ENCODE measurements at regions not wholly inside any gene's neighbourhood (a gene's known extent, or its start where the extent isn't known, plus 50 kb on each side); places are given as distances from the start of the nearest gene placed in this dataset.

DNA sequence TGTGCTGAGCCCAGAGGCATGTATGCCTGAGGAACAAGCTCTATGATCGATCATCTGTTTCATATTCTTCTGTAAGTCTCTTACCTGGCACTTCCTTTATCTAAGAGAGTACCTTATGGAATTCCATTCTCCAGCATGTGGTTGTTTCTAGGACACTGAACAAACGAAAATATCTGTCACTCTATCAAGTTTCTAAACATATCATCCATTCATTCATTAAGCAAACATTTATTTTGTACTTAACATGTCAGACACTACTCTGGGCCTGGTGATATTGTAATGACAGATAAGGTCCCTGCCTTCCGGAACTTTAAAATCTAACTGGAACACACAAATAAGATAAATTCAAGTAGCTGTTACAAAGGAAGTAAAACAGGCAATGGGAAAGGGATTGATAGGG, 477.1 kb downstream of the IGSF11 start:
- no peak overlapping the region for H3K4me3 ChIP-seq (ENCODE audit: low read depth, low read length)
- DNase-seq (ENCODE audit: low read depth) = no peak
- TF ChIP-seq, protein P1, sequence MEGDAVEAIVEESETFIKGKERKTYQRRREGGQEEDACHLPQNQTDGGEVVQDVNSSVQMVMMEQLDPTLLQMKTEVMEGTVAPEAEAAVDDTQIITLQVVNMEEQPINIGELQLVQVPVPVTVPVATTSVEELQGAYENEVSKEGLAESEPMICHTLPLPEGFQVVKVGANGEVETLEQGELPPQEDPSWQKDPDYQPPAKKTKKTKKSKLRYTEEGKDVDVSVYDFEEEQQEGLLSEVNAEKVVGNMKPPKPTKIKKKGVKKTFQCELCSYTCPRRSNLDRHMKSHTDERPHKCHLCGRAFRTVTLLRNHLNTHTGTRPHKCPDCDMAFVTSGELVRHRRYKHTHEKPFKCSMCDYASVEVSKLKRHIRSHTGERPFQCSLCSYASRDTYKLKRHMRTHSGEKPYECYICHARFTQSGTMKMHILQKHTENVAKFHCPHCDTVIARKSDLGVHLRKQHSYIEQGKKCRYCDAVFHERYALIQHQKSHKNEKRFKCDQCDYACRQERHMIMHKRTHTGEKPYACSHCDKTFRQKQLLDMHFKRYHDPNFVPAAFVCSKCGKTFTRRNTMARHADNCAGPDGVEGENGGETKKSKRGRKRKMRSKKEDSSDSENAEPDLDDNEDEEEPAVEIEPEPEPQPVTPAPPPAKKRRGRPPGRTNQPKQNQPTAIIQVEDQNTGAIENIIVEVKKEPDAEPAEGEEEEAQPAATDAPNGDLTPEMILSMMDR (conservative IDR thresholded peaks at IDR 0.05; ENCODE audit: low read depth, low read length) = no peak

DNA sequence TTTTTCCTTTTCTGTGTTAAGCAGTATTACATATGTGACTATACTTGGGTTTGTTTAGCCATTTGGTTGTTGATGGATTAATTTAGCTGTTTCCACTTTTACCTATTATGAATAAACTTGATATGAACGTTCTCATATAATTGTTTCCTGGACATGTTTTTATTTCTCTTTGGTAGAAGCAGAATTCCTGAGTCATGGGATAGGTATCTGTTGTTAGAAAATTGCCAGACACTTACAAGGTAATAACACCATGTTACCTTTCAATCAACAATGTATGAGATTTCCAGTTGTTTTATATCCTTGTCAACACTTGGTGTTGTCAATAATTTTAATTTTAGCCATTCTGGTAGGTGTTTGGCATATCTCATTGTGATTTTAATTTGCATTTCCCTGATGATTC, 475.4 kb downstream of the IGSF11 start:
- no peak for DNase-seq (ENCODE audit: low read depth)
- TF ChIP-seq, protein P1 (conservative IDR thresholded peaks at IDR 0.05; ENCODE audit: low read depth, low read length) = no peak
- no peak overlapping the region for H3K4me3 ChIP-seq (ENCODE audit: low read depth, low read length)

DNA sequence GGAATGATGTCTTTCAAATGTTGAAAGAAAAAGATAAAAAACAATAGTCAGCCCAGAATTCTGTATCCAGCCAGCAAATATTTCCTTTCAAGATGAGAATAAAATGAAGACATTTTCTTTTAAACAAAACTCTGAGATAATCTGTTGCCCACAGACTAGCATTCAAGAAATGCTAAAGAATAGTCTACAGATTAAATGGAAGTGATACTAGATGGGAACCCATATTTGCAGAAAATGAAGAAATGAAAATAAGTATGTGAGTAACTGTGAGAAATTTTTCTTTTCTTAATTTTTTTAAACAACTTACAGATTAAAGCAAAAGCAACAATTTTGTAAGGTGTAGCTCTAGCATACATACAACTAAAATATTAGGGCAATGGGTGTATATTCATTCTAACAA, 469.8 kb downstream of the IGSF11 start:
- no peak for DNase-seq (ENCODE audit: low read depth)
- H3K4me3 ChIP-seq (ENCODE audit: low read depth, low read length) = no peak overlapping the region
- TF ChIP-seq, protein P1 (conservative IDR thresholded peaks at IDR 0.05; ENCODE audit: low read depth, low read length) = no peak

DNA sequence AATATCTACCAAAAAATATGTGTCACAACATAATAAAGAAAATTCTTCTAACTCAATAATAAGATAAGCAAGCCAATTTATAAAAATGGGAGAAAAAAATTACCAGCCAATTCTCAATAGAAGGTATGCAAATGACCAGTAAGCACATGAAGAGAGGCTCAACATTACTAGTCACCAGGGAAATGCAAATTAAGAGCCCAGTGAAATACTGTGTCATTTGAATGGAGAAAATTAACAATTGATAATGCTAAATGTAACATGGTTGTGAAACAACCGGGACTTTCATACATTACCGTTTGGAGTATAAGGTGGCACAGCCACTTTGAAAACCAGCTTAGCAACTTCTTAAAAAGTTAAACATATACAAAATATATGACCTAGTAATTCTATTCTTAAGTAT, 460.7 kb downstream of the IGSF11 start:
- TF ChIP-seq, protein P1 (conservative IDR thresholded peaks at IDR 0.05; ENCODE audit: low read depth, low read length) = no peak
- DNase-seq (ENCODE audit: low read depth) = no peak
- H3K4me3 ChIP-seq (ENCODE audit: low read depth, low read length) = no peak overlapping the region

DNA sequence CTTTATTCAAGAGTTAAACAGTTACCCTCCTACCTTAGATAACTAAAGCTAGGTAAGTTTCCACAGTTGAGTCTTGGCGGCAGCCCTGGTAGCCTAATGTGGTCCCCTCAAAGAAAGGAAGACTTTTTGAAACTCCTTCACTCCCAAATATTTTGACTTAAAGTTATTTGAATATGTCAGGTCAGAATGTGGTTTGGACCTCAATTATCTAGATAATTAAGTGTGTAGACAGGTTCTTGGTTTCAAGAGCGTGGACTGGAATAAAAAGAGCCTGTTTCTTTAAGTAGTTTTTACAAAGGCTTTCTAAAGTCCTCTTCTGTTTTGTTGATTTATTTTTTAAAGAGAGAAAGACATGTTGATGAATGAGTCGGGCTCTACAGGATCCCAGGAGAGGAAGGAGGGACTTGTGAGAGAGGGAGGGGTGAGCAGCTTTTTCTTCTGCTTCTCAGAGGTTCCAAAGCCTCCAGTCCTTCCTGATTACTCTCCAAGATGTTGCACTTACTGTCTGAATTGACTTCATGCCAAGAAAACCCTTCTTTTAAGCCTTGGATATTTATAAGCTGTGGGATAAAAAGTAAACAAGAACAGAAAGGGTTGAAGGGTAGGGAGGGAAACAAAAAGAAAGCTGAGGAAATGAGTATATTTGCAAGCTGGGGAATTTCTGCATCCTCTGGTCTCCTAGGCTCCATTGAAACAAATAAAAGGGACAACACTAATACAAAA, 457.4 kb downstream of the IGSF11 start:
- no peak for DNase-seq (ENCODE audit: low read depth)
- TF ChIP-seq, protein P1 (conservative IDR thresholded peaks at IDR 0.05; ENCODE audit: low read depth, low read length) = no peak
- no peak overlapping the region for H3K4me3 ChIP-seq (ENCODE audit: low read depth, low read length)

DNA sequence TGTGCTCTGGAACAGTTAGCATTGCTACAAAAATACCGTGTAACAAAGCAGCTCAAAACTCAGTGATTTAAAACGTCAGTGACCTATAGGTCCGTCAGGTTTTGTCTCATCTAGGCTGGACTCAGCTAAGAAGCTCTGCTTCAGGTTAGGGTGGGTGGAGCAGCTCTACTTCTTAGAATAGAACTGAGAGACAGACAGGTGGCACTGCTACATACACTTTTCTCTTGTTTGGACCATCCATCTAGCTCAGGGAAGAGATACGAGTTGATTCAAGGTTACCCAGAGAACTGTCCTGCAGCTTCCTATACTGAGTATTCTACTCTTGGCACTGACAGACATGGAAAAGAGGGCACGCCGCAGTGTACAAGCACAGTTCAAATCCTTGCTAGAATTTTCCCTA, 456.1 kb downstream of the IGSF11 start:
- TF ChIP-seq, protein P1 (conservative IDR thresholded peaks at IDR 0.05; ENCODE audit: low read depth, low read length) = no peak

More for the DNA sequence above, 456.1 kb downstream of the IGSF11 start:
- no peak for DNase-seq (ENCODE audit: low read depth)
- no peak overlapping the region for H3K4me3 ChIP-seq (ENCODE audit: low read depth, low read length)

All from choroid plexus epithelial cell (primary cell).